ENCODE measurements at regions not wholly inside any gene's neighbourhood (a gene's known extent, or its start where the extent isn't known, plus 50 kb on each side); places are given as distances from the start of the nearest gene placed in this dataset.
"Not testable (repeated sequence)": the region's sequence is repeated elsewhere in the genome, so short reads cannot be mapped to it uniquely, and the experiment has no call there.

DNA sequence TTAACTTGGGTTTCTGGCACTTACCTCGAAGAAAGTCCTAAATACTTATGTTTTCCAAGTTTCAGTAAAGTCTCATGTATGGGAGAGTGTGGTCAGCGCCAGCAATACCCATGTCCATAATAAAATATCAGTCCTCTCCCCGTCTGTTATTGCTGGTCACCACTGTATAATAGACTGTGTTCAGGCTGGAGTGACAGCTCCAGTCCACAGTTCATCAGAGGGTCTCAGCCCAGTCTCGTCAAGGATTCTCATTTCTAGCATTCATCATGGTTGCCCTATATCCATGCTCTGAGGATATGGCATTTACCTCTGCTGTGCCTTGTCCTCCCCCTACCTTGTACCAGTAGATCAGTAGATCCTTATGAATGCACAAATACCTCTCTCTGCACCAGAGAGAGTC, 384.5 kb downstream of the NPIPA7 start:
- POLR2A ChIA-PET (ENCODE audit: unreplicated experiment) = no interaction called here
- BruUV-seq (replicated peaks) = no TSS peak

DNA sequence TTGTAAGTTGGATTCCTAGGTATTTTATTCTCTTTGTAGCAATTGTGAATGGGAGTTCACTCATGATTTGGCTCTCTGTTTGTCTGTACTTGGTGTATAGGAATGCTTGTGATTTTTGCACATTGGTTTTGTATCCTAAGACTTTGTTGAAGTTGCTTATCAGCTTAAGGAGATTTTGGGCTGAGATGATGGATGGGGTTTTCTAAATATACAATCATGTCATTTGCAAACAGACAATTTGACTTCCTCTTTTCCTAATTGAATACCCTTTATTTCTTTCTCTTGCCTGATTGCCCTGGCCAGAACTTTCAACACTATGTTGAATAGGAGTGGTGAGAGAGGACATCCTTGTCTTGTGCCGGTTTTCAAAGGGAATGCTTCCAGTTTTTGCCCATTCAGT, 391.8 kb downstream of the NPIPA7 start:
- H3K4me1 ChIP-seq (ENCODE audit: insufficient read depth, low read length); intact Hi-C loops (cut with micrococcal nuclease); H2AFZ ChIP-seq (ENCODE audit: low read length); H3K9me2 ChIP-seq (replicated peaks; ENCODE audit: low read length); POLR2A ChIA-PET (ENCODE audit: unreplicated experiment); CTCF ChIA-PET; H4K20me1 ChIP-seq (ENCODE audit: low read length); H3K27ac ChIP-seq (ENCODE audit: low read length); H3K9ac ChIP-seq (ENCODE audit: low read length); H3K4me3 ChIP-seq (ENCODE audit: low read length); H3K79me2 ChIP-seq (ENCODE audit: low read length); H3F3A ChIP-seq (ENCODE audit: low read length, unreplicated experiment); BruUV-seq (replicated peaks); H3K36me3 ChIP-seq (ENCODE audit: low read depth, low read length); H3K9me3 ChIP-seq (ENCODE audit: low read length); DNase-seq; ATAC-seq; H3K27me3 ChIP-seq (ENCODE audit: low read length); H3K4me2 ChIP-seq (ENCODE audit: low read length): not testable (repeated sequence)

More for the DNA sequence above, 384.5 kb downstream of the NPIPA7 start:
- Histone ChIP-seq H3K4me2 (ENCODE audit: low read length) (no peak overlapping the region), H3K79me2 (ENCODE audit: low read length) (no peaks in the 10 kb centered on the region), H3K4me3 (ENCODE audit: low read length) (no peak overlapping the region), H3K27me3 (ENCODE audit: low read length) (no peaks in the 10 kb centered on the region), H3K9ac (ENCODE audit: low read length) (no peak overlapping the region), H3K36me3 (ENCODE audit: low read depth, low read length) (no peaks in the 10 kb centered on the region), H3K9me3 (ENCODE audit: low read length) (no peaks in the 10 kb centered on the region), H3K27ac (ENCODE audit: low read length) (no peak overlapping the region), H4K20me1 (ENCODE audit: low read length) (no peaks in the 10 kb centered on the region), H2AFZ (ENCODE audit: low read length) (no peak overlapping the region), H3F3A (ENCODE audit: low read length, unreplicated experiment) (no peaks in the 10 kb centered on the region), H3K4me1 (ENCODE audit: insufficient read depth, low read length) (no peaks in the 10 kb centered on the region), H3K9me2 (replicated peaks; ENCODE audit: low read length) (no peaks in the 10 kb centered on the region)
- ATAC-seq (no peak), DNase-seq (no peak)
- CTCF ChIA-PET = no interaction called here
- intact Hi-C loops (cut with micrococcal nuclease) = no loop called here
- TF ChIP-seq CTCF (conservative IDR thresholded peaks at IDR 0.05; ENCODE audit: low read depth, low read length) (no peak), EZH2 (IDR thresholded peaks at IDR 0.05; ENCODE audit: low read length, unreplicated experiment) (no peak), EZH2phosphoT487 (IDR thresholded peaks at IDR 0.05; ENCODE audit: borderline replicate concordance, low read length) (no peak)

- TF ChIP-seq EZH2phosphoT487 (IDR thresholded peaks at IDR 0.05; ENCODE audit: borderline replicate concordance, low read length) (no peak), CTCF (conservative IDR thresholded peaks at IDR 0.05; ENCODE audit: low read depth, low read length) (no peak), EZH2 (IDR thresholded peaks at IDR 0.05; ENCODE audit: low read length, unreplicated experiment) (no peak)
- Histone ChIP-seq H3K36me3 (ENCODE audit: low read depth, low read length) (no peaks in the 10 kb centered on the region), H3K4me2 (ENCODE audit: low read length) (no peak overlapping the region), H3K4me3 (ENCODE audit: low read length) (no peak overlapping the region), H3K79me2 (ENCODE audit: low read length) (no peaks in the 10 kb centered on the region), H3K4me1 (ENCODE audit: insufficient read depth, low read length) (no peaks in the 10 kb centered on the region), H3K9me3 (ENCODE audit: low read length) (no peaks in the 10 kb centered on the region), H3F3A (ENCODE audit: low read length, unreplicated experiment) (no peaks in the 10 kb centered on the region), H3K27ac (ENCODE audit: low read length) (no peak overlapping the region), H2AFZ (ENCODE audit: low read length) (no peak overlapping the region), H3K27me3 (ENCODE audit: low read length) (no peaks in the 10 kb centered on the region), H3K9me2 (replicated peaks; ENCODE audit: low read length) (no peaks in the 10 kb centered on the region), H4K20me1 (ENCODE audit: low read length) (no peaks in the 10 kb centered on the region), H3K9ac (ENCODE audit: low read length) (no peak overlapping the region)
- DNase-seq (no peak), ATAC-seq (no peak)
- BruUV-seq (replicated peaks) = no TSS peak
- intact Hi-C loops (cut with micrococcal nuclease) = no loop called here
- POLR2A ChIA-PET (ENCODE audit: unreplicated experiment) = no interaction called here
- CTCF ChIA-PET = no interaction called here
These were observed 395.4 kb downstream of the NPIPA7 start for GRCh38 chr16:16774389-16774788.
